ENCODE measurements at regions not wholly inside any gene's neighbourhood (a gene's known extent, or its start where the extent isn't known, plus 50 kb on each side); places are given as distances from the start of the nearest gene placed in this dataset.

DNA sequence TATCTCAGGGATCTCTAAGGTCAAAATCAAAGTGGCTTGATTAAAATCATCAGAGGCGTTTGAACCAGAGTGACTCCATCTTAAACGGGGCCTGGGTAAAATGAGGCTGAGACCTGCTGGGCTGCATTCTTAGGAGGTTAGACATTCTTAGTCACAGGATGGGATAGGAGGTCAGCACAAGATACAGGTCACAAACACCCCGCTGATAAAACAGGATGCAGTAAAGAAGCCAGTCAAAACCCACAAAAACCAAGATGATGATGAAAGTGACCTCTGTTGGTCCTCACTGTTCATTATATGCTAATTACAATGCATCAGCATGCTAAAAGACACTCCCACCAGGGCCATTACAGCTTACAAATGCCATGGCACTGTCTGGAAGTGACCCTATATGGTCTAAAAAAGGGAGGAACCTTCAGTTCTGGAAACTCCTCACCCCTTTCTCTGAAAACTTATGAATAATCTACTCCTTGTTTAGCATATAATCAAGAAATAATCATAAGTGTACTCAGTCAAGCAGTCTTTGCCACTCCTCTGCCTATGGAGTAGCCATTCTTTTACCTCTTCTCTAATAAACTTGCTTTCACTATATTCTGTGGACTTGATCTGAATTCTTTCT lies 143.3 kb upstream of the SLCO3A1 start:
- TF ChIP-seq, protein P1, sequence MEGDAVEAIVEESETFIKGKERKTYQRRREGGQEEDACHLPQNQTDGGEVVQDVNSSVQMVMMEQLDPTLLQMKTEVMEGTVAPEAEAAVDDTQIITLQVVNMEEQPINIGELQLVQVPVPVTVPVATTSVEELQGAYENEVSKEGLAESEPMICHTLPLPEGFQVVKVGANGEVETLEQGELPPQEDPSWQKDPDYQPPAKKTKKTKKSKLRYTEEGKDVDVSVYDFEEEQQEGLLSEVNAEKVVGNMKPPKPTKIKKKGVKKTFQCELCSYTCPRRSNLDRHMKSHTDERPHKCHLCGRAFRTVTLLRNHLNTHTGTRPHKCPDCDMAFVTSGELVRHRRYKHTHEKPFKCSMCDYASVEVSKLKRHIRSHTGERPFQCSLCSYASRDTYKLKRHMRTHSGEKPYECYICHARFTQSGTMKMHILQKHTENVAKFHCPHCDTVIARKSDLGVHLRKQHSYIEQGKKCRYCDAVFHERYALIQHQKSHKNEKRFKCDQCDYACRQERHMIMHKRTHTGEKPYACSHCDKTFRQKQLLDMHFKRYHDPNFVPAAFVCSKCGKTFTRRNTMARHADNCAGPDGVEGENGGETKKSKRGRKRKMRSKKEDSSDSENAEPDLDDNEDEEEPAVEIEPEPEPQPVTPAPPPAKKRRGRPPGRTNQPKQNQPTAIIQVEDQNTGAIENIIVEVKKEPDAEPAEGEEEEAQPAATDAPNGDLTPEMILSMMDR (IDR thresholded peaks at IDR 0.05; ENCODE audit: poor library complexity), result no peak
- TF ChIP-seq EZH2phosphoT487 (IDR thresholded peaks at IDR 0.05; ENCODE audit: low read depth, severe bottlenecking, unreplicated experiment), result no peak

All from hepatocyte (in vitro differentiated cells).